HG02981 (cell line): ENCODE measurements at regions not wholly inside any gene's neighbourhood (a gene's known extent, or its start where the extent isn't known, plus 50 kb on each side); places are given as distances from the start of the nearest gene placed in this dataset.
A peak's percentile ranks its signal among the peaks of the same experiment; 100 is the strongest.

Source experiments
- ATAC-seq: cut with Tn5 transposase; IDR thresholded peaks from one replicate; pipeline ENCODE4 v1.9.1; 2021; ENCODE audit warnings: mild to moderate bottlenecking, moderate library complexity; ENCODE audit not compliant: unreplicated experiment

GRCh38 chr4:10765386-10765785, 80.8 kb upstream of the CLNK start:
- no peak for ATAC-seq

DNA sequence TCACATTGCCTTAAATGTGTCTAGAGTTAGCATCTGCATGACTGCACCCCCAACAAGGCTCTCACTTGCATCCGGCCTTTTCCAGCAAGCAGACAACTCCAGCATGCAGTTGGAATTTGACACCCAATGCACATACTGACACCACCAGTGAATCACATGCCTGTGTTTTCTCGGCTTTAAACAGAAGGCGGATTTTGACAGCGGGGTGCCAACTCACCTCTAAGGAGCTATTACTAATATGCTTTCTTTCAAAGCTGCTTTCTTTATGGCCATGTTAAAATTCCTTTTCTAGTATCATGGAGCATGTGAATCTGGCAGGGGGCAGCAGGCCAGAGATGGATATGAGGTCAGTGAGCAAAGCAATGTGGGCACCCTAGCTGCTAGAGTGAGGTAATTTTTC, 78.0 kb upstream of the CLNK start:
- no peak for ATAC-seq

- ATAC-seq, result no peak
These were observed 77.3 kb upstream of the CLNK start for GRCh38 chr4:10761903-10762302.

DNA sequence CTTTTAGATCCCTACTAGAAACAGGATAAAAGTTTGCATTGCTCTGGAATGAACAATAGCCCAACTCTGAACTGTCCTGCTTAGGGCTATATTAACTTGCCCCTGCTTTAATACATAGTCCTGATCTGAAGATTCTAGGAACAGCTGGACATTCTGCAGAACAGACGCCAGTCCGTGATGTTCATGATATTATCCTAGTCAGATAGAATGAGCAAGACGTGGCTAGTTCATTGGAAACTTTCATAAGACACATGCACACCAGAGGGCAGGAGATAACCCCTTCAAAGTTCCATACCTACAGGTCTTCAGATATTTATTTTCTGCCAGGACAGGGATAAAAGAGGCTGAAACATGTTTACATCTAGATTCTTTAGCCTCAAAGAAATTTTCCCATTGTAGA, 75.5 kb upstream of the CLNK start:
- ATAC-seq, result no peak

DNA sequence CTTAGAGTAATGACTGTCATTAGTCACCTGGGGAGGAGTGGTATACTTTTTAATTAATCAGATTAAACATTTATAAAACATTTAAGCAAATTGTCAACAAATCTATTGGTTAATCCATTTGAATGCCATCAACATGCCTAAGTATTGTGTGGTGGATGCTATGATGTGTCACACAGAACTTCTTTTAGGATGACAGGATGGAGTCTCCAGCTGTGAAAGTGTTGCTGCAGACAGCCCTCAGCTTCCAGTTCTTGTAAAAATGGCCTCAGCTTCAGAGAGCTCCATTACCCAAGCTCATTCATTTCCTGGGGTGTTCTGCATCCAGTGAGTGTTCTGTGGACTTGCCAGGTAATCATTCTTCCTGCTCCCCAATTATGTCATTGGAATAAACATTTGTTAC, 74.3 kb upstream of the CLNK start:
- ATAC-seq, result no peak

- ATAC-seq, result no peak
These were observed 69.4 kb upstream of the CLNK start for GRCh38 chr4:10753856-10754402.

DNA sequence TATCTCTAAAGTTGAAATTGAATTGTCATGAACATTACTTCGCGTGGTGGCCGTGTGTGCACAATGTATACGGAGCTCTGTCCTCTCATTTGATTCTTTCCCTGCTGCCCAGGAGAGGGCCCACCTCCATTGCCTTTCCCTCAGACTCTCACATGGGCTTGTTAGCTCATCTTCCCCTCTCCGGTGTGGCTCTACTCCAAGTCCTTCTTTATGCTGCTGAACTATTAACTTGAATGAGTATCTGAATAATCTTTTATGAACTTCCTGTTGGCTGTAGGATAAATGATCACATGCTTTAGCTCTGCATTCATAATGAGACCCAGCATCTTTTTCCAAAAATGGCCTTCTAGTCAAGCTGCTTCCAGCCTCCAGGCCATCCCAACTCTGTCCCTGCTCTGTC, 68.8 kb upstream of the CLNK start:
- no peak for ATAC-seq

DNA sequence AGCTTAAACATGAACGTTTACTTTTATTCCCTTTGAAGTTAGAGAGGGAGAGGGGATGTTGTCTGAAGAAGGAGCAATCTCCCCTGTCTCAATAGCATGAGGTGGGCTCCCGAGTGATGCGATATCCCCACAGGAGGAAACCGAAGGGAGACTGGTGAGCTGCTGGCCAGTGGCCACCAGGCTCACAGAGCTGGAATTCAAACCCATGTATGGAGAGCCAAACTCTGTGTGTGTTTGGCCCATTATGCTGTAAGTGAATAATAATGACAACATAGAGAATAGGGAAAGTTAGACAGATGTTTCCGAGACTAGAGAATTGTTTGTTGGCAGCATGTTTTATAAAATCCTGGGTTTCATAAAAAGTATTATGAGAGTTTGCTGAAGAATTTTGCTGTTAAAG, 66.1 kb upstream of the CLNK start:
- ATAC-seq, result no peak

GRCh38 chr4:10747186-10747585, 62.6 kb upstream of the CLNK start:
- ATAC-seq, result peak; percentile 36

DNA sequence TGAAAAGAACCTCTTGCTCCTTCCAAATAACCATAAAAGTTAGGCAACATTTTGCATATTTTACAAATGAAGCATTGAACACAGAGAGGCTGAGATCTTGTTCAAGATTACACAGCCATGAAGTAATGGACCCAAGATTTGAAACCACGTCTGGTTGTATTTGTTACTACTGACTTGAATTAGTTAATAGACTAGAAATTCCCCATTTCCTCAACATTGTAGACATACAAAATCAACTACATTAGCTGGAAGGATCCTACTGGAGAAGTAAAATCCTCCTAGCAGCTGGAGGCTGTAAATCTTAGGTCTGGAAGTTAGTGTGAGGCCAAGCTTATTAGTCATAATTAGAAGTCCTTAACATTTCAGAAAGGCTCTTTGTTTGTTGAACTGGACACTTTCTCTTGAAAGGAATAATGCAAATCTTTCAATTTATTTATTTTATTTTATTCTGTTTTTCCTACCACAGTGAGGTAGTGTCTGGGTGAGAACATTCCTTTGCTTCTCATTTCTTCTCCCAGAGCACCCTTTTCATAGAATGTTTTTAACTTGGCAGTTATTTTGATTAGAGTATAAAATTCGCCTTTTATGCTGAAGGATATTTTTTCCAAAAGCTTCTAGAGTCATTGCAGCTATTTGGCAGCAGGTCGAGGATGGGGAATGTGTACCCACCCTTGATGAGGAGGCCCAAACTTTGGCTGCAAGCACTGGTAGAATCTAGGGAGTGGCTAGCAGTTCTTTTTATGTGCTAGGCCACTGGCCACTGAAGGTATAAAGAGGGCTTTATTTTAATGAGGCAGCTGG, 62.0 kb upstream of the CLNK start:
- no peak for ATAC-seq

GRCh38 chr4:10743357-10743756, 58.8 kb upstream of the CLNK start:
- ATAC-seq, result peak; percentile 54

GRCh38 chr4:10741961-10742699, 57.6 kb upstream of the CLNK start:
- peak; percentile 43 for ATAC-seq

- no peak for ATAC-seq
These were observed 56.5 kb upstream of the CLNK start for GRCh38 chr4:10740891-10741620.

DNA sequence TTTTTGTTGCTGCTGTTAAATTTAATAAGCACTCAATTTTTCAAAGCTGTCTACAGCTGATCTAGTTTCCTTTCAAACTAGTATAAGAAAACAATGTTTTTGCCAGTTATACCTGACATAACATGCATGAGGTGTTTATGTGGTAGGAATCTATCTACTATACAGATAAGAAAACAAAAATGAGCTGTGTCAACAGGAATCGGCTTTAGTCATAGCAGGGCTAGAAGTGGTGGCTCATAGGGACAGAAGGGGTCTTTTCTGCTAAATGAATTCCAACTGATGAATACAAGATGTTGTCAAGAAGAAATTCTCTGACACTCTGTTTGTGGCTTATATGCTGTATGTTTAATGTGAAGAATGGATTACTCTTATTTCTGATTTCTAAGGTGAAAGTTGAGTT, 55.7 kb upstream of the CLNK start:
- ATAC-seq, result no peak

DNA sequence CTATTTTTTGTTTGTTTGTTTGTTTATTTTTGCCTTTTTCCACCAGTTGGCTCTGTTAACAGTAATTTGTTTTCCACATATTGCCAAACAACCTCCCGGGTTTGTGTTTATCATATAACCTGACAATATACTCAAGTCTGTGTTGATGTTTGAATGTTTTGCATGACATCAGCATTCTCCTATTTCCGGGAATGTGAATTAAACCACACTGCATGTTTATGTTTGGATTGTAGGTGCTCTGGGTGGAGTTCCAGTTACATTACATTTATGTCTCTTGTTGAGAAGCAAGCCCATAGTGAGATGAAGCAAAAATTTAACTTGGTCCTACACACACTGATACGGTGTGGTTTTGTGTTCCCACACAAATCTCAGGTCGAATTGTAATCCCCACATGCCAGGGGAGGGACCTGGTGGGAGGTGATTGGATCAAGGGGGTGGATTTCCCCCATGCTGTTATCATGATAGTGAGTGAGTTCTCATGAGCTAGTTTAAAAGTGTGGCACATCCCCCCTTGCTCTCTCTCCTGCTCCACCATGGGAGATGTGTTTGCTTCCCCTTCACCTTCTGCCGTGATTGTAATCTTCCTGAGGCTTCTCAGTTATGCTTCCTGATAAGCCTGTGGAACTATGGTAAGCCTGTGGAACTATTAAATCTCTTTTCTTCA, 54.4 kb upstream of the CLNK start:
- ATAC-seq, result no peak

DNA sequence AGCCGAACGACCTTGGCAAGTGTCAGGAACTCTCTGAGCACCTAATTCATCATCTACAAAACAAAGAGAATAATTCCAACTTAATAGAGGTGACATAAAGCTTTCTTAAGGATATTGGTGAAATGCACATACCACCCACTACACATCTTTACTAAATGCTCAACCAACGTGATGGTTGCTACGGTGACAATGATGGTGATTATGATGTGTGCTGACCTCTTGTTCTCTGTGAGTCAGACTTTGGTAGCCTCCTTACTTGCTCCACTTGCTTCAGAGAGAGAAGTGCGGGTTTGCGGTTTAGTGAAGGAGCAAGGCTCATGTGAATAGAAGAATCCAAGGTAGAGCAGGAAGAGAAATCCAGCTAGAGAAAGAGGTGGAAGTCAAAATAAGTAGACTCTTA, 52.8 kb upstream of the CLNK start:
- no peak for ATAC-seq

GRCh38 chr4:10736895-10737294, 52.3 kb upstream of the CLNK start:
- no peak for ATAC-seq

- no peak for ATAC-seq
These were observed 51.7 kb upstream of the CLNK start for GRCh38 chr4:10736266-10736665.

DNA sequence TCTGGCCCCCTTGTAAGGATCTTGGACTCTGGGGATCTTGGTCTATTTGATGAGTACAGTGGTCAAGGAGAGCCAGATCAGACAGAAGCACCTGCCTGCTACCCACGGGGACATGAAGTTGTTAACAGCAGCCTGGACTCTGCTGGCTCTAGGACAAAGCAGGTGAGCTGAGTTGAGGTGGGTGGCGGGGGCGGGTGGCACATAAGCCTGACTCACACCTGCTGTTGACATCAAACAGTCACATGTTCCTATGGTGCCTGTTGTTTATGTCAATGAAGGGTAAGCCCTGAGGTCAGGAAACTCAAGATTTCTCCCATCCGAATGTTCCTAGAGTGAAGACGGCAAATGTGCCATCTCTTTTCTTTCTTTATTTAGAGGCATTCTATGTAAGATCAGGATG, 50.1 kb upstream of the CLNK start:
- no peak for ATAC-seq
